ENCODE measurements at regions not wholly inside any gene's neighbourhood (a gene's known extent, or its start where the extent isn't known, plus 50 kb on each side); places are given as distances from the start of the nearest gene placed in this dataset.
"Not testable (repeated sequence)": the region's sequence is repeated elsewhere in the genome, so short reads cannot be mapped to it uniquely, and the experiment has no call there.

GRCh38 chr14:61608245-61609165, 86.8 kb upstream of the HIF1A start:
- H3K36me3 ChIP-seq: no peaks in the 10 kb centered on the region
- H3K9me3 ChIP-seq (replicated peaks): no peaks in the 10 kb centered on the region
- DNase-seq: no peak
- peaks cover 19% of the 10 kb centered on the region for H3K4me1 ChIP-seq
- no peak overlapping the region for H3K4me3 ChIP-seq
- H3K27me3 ChIP-seq (ENCODE audit: low read depth): no peaks in the 10 kb centered on the region
- no peak for TF ChIP-seq CTCF (IDR thresholded peaks at IDR 0.05; ENCODE audit: borderline replicate concordance)
- intact Hi-C loops (cut with micrococcal nuclease): no loop called here
- H3K27ac ChIP-seq (replicated peaks): peak overlapping the region; percentile 7

GRCh38 chr14:61609191-61609843, 86.0 kb upstream of the HIF1A start:
- peak overlapping the region; percentile 7 for H3K27ac ChIP-seq (replicated peaks)
- no peaks in the 10 kb centered on the region for H3K36me3 ChIP-seq
- H3K4me1 ChIP-seq: peaks cover 19% of the 10 kb centered on the region
- no peak for DNase-seq
- H3K9me3 ChIP-seq (replicated peaks): no peaks in the 10 kb centered on the region
- no peak overlapping the region for H3K4me3 ChIP-seq
- intact Hi-C loops (cut with micrococcal nuclease): no loop called here
- no peak for TF ChIP-seq CTCF (IDR thresholded peaks at IDR 0.05; ENCODE audit: borderline replicate concordance)
- H3K27me3 ChIP-seq (ENCODE audit: low read depth): no peaks in the 10 kb centered on the region

- no peak for DNase-seq
- H3K27me3 ChIP-seq (ENCODE audit: low read depth): no peaks in the 10 kb centered on the region
- H3K9me3 ChIP-seq (replicated peaks): no peaks in the 10 kb centered on the region
- H3K27ac ChIP-seq (replicated peaks): no peak overlapping the region
- peaks cover 19% of the 10 kb centered on the region for H3K4me1 ChIP-seq
- intact Hi-C loops (cut with micrococcal nuclease): no loop called here
- H3K4me3 ChIP-seq: no peak overlapping the region
- TF ChIP-seq CTCF (IDR thresholded peaks at IDR 0.05; ENCODE audit: borderline replicate concordance): no peak
- H3K36me3 ChIP-seq: no peaks in the 10 kb centered on the region
These were observed 85.4 kb upstream of the HIF1A start for GRCh38 chr14:61609884-61610283.

- H3K27ac ChIP-seq (replicated peaks): no peak overlapping the region
- H3K4me1 ChIP-seq: peaks cover 19% of the 10 kb centered on the region
- H3K9me3 ChIP-seq (replicated peaks): no peaks in the 10 kb centered on the region
- intact Hi-C loops (cut with micrococcal nuclease): no loop called here
- no peak overlapping the region for H3K4me3 ChIP-seq
- DNase-seq: no peak
- TF ChIP-seq CTCF (IDR thresholded peaks at IDR 0.05; ENCODE audit: borderline replicate concordance): no peak
- H3K27me3 ChIP-seq (ENCODE audit: low read depth): no peaks in the 10 kb centered on the region
- H3K36me3 ChIP-seq: no peaks in the 10 kb centered on the region
These were observed 84.4 kb upstream of the HIF1A start for GRCh38 chr14:61610900-61611299.

GRCh38 chr14:61611880-61612630, 83.3 kb upstream of the HIF1A start:
- H3K27me3 ChIP-seq (ENCODE audit: low read depth): no peaks in the 10 kb centered on the region
- H3K4me1 ChIP-seq: peaks cover 26% of the 10 kb centered on the region
- no peaks in the 10 kb centered on the region for H3K9me3 ChIP-seq (replicated peaks)
- DNase-seq: no peak
- H3K27ac ChIP-seq (replicated peaks): no peak overlapping the region
- intact Hi-C loops (cut with micrococcal nuclease): no loop called here
- H3K4me3 ChIP-seq: no peak overlapping the region
- H3K36me3 ChIP-seq: no peaks in the 10 kb centered on the region
- no peak for TF ChIP-seq CTCF (IDR thresholded peaks at IDR 0.05; ENCODE audit: borderline replicate concordance)

- DNase-seq; H3K4me3 ChIP-seq; H3K27ac ChIP-seq (replicated peaks); intact Hi-C loops (cut with micrococcal nuclease); H3K27me3 ChIP-seq (ENCODE audit: low read depth); H3K36me3 ChIP-seq; H3K9me3 ChIP-seq (replicated peaks): not testable (repeated sequence)
- H3K4me1 ChIP-seq: peaks cover 26% of the 10 kb centered on the region
These were observed 82.3 kb upstream of the HIF1A start for GRCh38 chr14:61613006-61613405.

Measured in left ventricle myocardium inferior (tissue), 1 donor.